ENCODE measurements at regions not wholly inside any gene's neighbourhood (a gene's known extent, or its start where the extent isn't known, plus 50 kb on each side); places are given as distances from the start of the nearest gene placed in this dataset.

DNA sequence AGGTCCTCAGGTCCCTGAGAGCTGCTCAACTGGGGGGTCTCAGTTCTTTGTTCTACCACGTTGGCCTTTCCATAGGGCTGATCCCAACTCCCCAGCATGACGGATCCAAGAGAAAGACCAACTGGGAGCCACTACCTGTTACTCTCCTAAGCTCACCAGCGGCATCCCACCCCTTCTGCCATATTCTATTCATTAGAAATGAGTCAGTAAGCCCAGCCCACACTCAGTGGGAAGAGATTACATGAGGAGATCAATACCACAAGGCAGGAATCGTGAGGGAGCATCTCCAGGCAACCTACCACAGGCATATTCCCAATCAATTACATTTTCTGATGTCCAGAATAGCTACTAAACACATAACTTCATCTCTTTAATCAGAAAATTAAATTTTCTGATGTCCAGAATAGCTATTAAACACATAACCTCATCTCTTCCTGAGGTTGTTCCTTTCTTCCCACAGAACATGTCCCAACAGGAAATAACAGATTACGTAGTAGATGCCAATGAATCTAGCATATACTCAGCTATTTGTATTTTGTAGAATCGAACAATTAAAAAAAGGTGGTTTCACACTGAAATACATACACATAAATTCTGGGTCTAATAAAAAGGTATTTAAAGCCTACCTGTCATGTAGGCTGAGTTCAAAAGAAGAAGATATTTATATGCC lies 708.1 kb upstream of the ARGLU1 start:
- no peak overlapping the region for H3K27ac ChIP-seq
- TF ChIP-seq ZFX (IDR thresholded peaks at IDR 0.05), result no peak
- TF ChIP-seq, protein P1, sequence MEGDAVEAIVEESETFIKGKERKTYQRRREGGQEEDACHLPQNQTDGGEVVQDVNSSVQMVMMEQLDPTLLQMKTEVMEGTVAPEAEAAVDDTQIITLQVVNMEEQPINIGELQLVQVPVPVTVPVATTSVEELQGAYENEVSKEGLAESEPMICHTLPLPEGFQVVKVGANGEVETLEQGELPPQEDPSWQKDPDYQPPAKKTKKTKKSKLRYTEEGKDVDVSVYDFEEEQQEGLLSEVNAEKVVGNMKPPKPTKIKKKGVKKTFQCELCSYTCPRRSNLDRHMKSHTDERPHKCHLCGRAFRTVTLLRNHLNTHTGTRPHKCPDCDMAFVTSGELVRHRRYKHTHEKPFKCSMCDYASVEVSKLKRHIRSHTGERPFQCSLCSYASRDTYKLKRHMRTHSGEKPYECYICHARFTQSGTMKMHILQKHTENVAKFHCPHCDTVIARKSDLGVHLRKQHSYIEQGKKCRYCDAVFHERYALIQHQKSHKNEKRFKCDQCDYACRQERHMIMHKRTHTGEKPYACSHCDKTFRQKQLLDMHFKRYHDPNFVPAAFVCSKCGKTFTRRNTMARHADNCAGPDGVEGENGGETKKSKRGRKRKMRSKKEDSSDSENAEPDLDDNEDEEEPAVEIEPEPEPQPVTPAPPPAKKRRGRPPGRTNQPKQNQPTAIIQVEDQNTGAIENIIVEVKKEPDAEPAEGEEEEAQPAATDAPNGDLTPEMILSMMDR (conservative IDR thresholded peaks at IDR 0.05), result no peak

- no peak overlapping the region for H3K27ac ChIP-seq
- no peak for TF ChIP-seq ZFX (IDR thresholded peaks at IDR 0.05)
- TF ChIP-seq, protein P1 (conservative IDR thresholded peaks at IDR 0.05), result no peak
These were observed 707.4 kb upstream of the ARGLU1 start for GRCh38 chr13:107275312-107275711.

GRCh38 chr13:107271227-107271626 lies 703.3 kb upstream of the ARGLU1 start:
- H3K27ac ChIP-seq, result no peak overlapping the region
- no peak for TF ChIP-seq ZFX (IDR thresholded peaks at IDR 0.05)
- TF ChIP-seq, protein P1 (conservative IDR thresholded peaks at IDR 0.05), result no peak

DNA sequence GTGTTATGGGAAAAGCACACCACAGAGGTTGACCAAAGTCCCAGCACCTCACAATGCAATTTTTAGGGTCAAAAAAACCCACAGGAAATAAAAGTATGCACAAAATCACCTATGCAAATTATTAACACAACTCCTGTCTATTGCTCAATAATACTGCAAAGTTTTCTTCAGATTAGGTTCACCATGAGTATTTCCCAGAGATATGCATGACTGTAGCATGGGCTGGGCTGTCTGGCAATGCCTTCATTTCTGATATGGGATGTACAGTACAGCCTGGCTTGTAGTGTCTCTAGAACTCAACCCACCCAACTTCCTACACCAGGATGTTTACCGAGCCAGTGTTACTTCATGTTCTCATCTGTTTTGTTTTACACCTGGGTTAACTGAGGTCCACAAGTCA lies 698.7 kb upstream of the ARGLU1 start:
- no peak overlapping the region for H3K27ac ChIP-seq
- TF ChIP-seq, protein P1 (conservative IDR thresholded peaks at IDR 0.05), result no peak
- TF ChIP-seq ZFX (IDR thresholded peaks at IDR 0.05), result no peak

DNA sequence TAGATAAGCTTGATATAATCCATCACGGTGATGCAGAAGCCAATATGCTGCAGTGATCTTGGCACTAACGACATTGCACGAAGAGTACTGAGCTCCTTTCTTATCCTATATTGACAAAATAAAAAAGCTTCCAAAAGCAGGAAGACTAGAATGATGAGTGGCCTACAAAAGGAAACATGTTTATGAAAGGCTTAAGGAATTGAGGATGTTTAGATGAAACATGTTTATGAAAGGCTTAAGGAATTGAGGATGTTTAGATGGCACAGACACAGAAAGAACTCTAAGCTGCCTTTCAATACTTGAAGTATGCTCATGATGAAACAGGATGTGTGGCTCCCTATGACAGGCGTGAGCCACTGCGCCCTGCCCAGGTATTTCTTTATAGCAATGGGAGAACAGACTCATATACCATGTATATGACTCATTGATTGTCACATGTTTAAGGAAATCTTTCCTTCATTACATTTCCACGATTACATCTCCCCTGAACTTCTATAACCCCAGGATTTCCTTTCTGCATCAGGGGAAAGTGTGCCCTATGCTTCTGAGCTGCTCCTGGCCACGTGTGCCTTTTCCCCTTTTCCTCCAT lies 690.8 kb upstream of the ARGLU1 start:
- TF ChIP-seq, protein P1 (conservative IDR thresholded peaks at IDR 0.05), result no peak
- no peak for TF ChIP-seq ZFX (IDR thresholded peaks at IDR 0.05)
- no peak overlapping the region for H3K27ac ChIP-seq

DNA sequence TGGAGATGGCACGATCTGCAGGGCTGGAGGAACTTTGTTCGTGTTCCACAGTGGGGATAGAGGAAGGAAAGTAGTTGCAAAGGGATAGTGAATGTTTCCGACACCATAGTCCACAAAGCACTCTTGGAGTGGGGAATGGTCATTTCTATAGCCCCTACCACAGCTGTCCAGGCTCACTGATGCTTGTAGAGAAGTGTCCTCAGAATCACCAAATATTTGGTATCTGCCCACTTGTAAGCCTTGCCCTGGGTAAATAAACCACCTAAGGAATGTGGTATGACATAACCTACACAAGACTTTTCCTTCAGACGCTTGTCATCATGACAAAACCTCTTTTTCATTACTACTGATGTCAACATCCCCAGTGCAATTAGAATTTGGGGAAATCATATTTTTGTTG lies 686.5 kb upstream of the ARGLU1 start:
- H3K27ac ChIP-seq, result no peak overlapping the region
- no peak for TF ChIP-seq ZFX (IDR thresholded peaks at IDR 0.05)
- TF ChIP-seq, protein P1 (conservative IDR thresholded peaks at IDR 0.05), result no peak

DNA sequence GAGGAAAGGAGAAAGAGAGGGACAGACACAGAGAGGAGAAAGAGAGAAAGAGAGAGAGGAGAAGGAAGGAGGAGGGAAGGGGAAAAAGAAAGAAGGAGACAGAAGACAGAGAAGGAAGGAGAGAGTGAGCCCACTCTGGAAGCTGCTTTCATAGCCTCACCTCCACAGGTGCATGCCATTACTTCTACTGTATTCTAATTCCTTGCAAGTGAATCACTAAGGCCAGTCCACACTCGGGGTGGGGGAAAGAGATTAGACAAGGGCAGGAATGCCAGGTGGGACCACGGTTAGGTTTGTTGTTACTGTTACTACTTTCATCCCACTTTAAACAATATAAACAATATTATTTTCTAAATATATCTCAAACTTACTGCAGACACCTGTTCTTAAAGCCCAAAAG lies 684.5 kb upstream of the ARGLU1 start:
- TF ChIP-seq, protein P1 (conservative IDR thresholded peaks at IDR 0.05), result no peak
- TF ChIP-seq ZFX (IDR thresholded peaks at IDR 0.05), result no peak
- no peak overlapping the region for H3K27ac ChIP-seq

All from C4-2B (cell line).